AG09309 (cell line): ENCODE measurements at regions not wholly inside any gene's neighbourhood (a gene's known extent, or its start where the extent isn't known, plus 50 kb on each side); places are given as distances from the start of the nearest gene placed in this dataset.

ENCODE experiments used
- DNase-seq: peaks from one replicate; pipeline ENCODE4 v3.0.0-alpha.2; 2010; ENCODE audit warnings: low read depth
- H3K4me3 ChIP-seq: 2 replicates; pipeline ENCODE4 v1.5.1; 2011; ENCODE audit warnings: mild to moderate bottlenecking, low read depth, low read length, moderate library complexity; ENCODE audit not compliant: control insufficient read depth
- TF ChIP-seq, protein P1 (sequence below): IDR thresholded peaks from 2 replicates; pipeline ENCODE4 v1.5.1; 2011; ENCODE audit warnings: mild to moderate bottlenecking, low read depth, low read length, inconsistent platforms; ENCODE audit not compliant: insufficient read depth, control insufficient read depth; ENCODE audit errors: missing control alignments

GRCh38 chr4:155565330-155565729 lies 101.3 kb upstream of the GUCY1A1 start:
- TF ChIP-seq, protein P1, sequence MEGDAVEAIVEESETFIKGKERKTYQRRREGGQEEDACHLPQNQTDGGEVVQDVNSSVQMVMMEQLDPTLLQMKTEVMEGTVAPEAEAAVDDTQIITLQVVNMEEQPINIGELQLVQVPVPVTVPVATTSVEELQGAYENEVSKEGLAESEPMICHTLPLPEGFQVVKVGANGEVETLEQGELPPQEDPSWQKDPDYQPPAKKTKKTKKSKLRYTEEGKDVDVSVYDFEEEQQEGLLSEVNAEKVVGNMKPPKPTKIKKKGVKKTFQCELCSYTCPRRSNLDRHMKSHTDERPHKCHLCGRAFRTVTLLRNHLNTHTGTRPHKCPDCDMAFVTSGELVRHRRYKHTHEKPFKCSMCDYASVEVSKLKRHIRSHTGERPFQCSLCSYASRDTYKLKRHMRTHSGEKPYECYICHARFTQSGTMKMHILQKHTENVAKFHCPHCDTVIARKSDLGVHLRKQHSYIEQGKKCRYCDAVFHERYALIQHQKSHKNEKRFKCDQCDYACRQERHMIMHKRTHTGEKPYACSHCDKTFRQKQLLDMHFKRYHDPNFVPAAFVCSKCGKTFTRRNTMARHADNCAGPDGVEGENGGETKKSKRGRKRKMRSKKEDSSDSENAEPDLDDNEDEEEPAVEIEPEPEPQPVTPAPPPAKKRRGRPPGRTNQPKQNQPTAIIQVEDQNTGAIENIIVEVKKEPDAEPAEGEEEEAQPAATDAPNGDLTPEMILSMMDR, result no peak
- no peak overlapping the region for H3K4me3 ChIP-seq
- no peak for DNase-seq

DNA sequence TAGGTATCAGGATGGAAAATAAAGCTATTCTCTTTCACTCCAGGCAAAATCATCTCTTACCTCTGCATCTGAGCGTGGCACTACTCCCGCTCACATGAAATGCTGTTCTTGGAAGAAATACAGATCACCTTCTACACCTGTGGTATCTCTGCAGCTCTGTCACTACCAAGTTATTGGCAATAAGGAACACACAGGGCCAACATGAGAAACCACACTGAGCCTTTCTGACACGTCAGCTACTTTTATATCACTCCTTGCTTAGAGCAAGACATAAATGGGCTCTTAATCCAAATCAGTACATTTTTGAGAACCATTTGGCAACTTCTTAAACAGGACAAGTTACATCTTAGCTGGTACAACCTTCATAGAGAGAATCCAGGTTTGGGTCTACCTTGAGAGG lies 101.8 kb upstream of the GUCY1A1 start:
- H3K4me3 ChIP-seq, result no peak overlapping the region
- TF ChIP-seq, protein P1, result no peak
- no peak for DNase-seq

GRCh38 chr4:155564086-155564485 lies 102.6 kb upstream of the GUCY1A1 start:
- H3K4me3 ChIP-seq, result no peak overlapping the region
- DNase-seq, result no peak
- TF ChIP-seq, protein P1, result no peak

DNA sequence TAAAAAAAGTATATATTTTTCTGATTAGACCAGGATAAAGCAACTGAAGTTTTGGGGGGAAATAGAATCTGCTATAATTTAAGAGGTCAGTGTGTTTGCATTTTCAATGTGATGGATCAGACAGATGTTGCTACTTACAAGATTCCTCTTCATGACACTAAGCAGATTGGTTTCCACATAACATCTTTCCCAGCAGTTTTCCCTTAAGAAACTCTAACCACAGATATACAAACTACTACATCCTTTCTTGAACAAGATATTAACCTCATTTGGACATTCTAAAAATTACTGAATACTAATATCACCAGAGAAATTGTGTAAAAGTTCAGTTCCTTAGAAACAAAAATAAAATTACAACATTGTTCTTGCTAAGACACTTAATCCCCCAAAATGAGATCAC lies 106.7 kb upstream of the GUCY1A1 start:
- H3K4me3 ChIP-seq, result no peak overlapping the region
- no peak for DNase-seq
- TF ChIP-seq, protein P1, result no peak

- H3K4me3 ChIP-seq, result no peak overlapping the region
- TF ChIP-seq, protein P1, result no peak
- no peak for DNase-seq
These were observed 114.5 kb upstream of the GUCY1A1 start for GRCh38 chr4:155552180-155552579.

GRCh38 chr4:155548173-155548572 lies 118.5 kb upstream of the GUCY1A1 start:
- DNase-seq, result no peak
- H3K4me3 ChIP-seq, result no peak overlapping the region

More at GRCh38 chr4:155548173-155548572, 118.5 kb upstream of the GUCY1A1 start:
- TF ChIP-seq, protein P1, result no peak
